ENCODE measurements at regions not wholly inside any gene's neighbourhood (a gene's known extent, or its start where the extent isn't known, plus 50 kb on each side); places are given as distances from the start of the nearest gene placed in this dataset.

DNA sequence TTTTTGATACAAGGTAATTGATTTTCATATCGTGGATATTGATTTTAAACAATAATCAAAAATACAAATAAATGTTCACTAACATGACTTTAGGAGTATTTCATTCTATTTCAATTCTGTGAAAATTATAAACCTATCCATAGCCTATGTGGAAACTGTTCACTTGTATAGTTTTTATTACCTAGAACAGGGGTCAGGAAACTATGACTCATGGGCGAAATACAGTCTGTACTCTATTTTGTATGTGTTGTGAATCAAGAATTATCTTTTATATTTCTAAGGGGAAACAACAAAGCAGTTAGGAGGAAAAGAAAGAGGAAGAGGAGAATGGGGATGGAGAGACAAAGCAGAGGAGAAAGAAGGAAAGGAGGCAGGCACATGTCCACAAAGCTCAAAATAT lies 181.7 kb upstream of the VRK2 start (continued):
- TF ChIP-seq, protein P1, sequence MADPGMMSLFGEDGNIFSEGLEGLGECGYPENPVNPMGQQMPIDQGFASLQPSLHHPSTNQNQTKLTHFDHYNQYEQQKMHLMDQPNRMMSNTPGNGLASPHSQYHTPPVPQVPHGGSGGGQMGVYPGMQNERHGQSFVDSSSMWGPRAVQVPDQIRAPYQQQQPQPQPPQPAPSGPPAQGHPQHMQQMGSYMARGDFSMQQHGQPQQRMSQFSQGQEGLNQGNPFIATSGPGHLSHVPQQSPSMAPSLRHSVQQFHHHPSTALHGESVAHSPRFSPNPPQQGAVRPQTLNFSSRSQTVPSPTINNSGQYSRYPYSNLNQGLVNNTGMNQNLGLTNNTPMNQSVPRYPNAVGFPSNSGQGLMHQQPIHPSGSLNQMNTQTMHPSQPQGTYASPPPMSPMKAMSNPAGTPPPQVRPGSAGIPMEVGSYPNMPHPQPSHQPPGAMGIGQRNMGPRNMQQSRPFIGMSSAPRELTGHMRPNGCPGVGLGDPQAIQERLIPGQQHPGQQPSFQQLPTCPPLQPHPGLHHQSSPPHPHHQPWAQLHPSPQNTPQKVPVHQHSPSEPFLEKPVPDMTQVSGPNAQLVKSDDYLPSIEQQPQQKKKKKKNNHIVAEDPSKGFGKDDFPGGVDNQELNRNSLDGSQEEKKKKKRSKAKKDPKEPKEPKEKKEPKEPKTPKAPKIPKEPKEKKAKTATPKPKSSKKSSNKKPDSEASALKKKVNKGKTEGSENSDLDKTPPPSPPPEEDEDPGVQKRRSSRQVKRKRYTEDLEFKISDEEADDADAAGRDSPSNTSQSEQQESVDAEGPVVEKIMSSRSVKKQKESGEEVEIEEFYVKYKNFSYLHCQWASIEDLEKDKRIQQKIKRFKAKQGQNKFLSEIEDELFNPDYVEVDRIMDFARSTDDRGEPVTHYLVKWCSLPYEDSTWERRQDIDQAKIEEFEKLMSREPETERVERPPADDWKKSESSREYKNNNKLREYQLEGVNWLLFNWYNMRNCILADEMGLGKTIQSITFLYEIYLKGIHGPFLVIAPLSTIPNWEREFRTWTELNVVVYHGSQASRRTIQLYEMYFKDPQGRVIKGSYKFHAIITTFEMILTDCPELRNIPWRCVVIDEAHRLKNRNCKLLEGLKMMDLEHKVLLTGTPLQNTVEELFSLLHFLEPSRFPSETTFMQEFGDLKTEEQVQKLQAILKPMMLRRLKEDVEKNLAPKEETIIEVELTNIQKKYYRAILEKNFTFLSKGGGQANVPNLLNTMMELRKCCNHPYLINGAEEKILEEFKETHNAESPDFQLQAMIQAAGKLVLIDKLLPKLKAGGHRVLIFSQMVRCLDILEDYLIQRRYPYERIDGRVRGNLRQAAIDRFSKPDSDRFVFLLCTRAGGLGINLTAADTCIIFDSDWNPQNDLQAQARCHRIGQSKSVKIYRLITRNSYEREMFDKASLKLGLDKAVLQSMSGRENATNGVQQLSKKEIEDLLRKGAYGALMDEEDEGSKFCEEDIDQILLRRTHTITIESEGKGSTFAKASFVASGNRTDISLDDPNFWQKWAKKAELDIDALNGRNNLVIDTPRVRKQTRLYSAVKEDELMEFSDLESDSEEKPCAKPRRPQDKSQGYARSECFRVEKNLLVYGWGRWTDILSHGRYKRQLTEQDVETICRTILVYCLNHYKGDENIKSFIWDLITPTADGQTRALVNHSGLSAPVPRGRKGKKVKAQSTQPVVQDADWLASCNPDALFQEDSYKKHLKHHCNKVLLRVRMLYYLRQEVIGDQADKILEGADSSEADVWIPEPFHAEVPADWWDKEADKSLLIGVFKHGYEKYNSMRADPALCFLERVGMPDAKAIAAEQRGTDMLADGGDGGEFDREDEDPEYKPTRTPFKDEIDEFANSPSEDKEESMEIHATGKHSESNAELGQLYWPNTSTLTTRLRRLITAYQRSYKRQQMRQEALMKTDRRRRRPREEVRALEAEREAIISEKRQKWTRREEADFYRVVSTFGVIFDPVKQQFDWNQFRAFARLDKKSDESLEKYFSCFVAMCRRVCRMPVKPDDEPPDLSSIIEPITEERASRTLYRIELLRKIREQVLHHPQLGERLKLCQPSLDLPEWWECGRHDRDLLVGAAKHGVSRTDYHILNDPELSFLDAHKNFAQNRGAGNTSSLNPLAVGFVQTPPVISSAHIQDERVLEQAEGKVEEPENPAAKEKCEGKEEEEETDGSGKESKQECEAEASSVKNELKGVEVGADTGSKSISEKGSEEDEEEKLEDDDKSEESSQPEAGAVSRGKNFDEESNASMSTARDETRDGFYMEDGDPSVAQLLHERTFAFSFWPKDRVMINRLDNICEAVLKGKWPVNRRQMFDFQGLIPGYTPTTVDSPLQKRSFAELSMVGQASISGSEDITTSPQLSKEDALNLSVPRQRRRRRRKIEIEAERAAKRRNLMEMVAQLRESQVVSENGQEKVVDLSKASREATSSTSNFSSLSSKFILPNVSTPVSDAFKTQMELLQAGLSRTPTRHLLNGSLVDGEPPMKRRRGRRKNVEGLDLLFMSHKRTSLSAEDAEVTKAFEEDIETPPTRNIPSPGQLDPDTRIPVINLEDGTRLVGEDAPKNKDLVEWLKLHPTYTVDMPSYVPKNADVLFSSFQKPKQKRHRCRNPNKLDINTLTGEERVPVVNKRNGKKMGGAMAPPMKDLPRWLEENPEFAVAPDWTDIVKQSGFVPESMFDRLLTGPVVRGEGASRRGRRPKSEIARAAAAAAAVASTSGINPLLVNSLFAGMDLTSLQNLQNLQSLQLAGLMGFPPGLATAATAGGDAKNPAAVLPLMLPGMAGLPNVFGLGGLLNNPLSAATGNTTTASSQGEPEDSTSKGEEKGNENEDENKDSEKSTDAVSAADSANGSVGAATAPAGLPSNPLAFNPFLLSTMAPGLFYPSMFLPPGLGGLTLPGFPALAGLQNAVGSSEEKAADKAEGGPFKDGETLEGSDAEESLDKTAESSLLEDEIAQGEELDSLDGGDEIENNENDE (IDR thresholded peaks at IDR 0.05; ENCODE audit: insufficient replicate concordance, low read length) = no peak

Data from H1 (cell line).